ENCODE measurements at regions not wholly inside any gene's neighbourhood (a gene's known extent, or its start where the extent isn't known, plus 50 kb on each side); places are given as distances from the start of the nearest gene placed in this dataset.

DNA sequence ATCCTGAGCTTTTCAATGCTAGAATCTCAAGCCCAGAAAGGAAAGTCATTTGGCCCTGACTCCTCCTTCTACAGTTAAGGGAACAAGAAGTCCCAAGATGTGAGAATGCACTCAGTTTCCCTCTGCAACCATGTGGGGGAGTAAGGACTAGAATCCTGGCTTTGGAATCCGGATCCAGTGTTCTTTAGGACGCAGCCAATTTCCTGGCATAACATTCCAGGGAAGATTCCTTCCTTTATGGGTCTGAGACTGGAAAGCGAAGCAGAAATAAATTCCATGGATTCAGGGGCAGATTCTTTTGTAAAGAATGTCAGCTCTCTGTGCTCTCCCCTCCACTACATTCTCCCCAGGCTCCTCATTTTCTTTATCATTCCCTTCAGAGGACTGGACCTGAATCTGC lies 151.8 kb upstream of the SOX14 start:
- no peak for TF ChIP-seq EZH2 (IDR thresholded peaks at IDR 0.05)
- TF ChIP-seq POLR2AphosphoS5 (IDR thresholded peaks at IDR 0.05; ENCODE audit: borderline replicate concordance, low read depth, low read length) = no peak
